ENCODE measurements at regions not wholly inside any gene's neighbourhood (a gene's known extent, or its start where the extent isn't known, plus 50 kb on each side); places are given as distances from the start of the nearest gene placed in this dataset.
"Not testable (repeated sequence)": the region's sequence is repeated elsewhere in the genome, so short reads cannot be mapped to it uniquely, and the experiment has no call there.

GRCh38 chr5:10892147-10892910 lies 131.3 kb upstream of the DAP start:
- no peaks in the 10 kb centered on the region for H3K4me1 ChIP-seq (ENCODE audit: insufficient read depth, insufficient read length)
- DNase-seq (ENCODE audit: low read depth, low spot score): no peak
- no peaks in the 10 kb centered on the region for H3K9me3 ChIP-seq (ENCODE audit: insufficient read depth, low read length)

GRCh38 chr5:10891193-10891592 lies 130.2 kb upstream of the DAP start:
- Histone ChIP-seq H3K9me3 (ENCODE audit: insufficient read depth, low read length) (no peaks in the 10 kb centered on the region), H3K9ac (ENCODE audit: insufficient read length, low read depth) (no peak overlapping the region), H3K4me3 (ENCODE audit: insufficient read length, low read depth) (no peak overlapping the region), H3K4me1 (ENCODE audit: insufficient read depth, insufficient read length) (no peaks in the 10 kb centered on the region), H3K36me3 (ENCODE audit: insufficient read depth, insufficient read length, low read length) (no peaks in the 10 kb centered on the region), H3K27me3 (ENCODE audit: insufficient read depth, insufficient read length) (no peaks in the 10 kb centered on the region)
- TF ChIP-seq SUZ12 (IDR thresholded peaks at IDR 0.05; ENCODE audit: extremely low read depth, insufficient read depth, insufficient read length) (no peak), ZNF274 (IDR thresholded peaks at IDR 0.05; ENCODE audit: low read depth, low read length) (no peak), YY1 (IDR thresholded peaks at IDR 0.05; ENCODE audit: insufficient read depth, insufficient read length) (no peak)
- no peak for DNase-seq (ENCODE audit: low read depth, low spot score)

More at GRCh38 chr5:10892147-10892910, 131.3 kb upstream of the DAP start:
- H3K9ac ChIP-seq (ENCODE audit: insufficient read length, low read depth): no peak overlapping the region
- H3K27me3 ChIP-seq (ENCODE audit: insufficient read depth, insufficient read length): no peaks in the 10 kb centered on the region
- no peak overlapping the region for H3K4me3 ChIP-seq (ENCODE audit: insufficient read length, low read depth)
- H3K36me3 ChIP-seq (ENCODE audit: insufficient read depth, insufficient read length, low read length): no peaks in the 10 kb centered on the region
- TF ChIP-seq SUZ12 (IDR thresholded peaks at IDR 0.05; ENCODE audit: extremely low read depth, insufficient read depth, insufficient read length): no peak
- no peak for TF ChIP-seq YY1 (IDR thresholded peaks at IDR 0.05; ENCODE audit: insufficient read depth, insufficient read length)
- TF ChIP-seq ZNF274 (IDR thresholded peaks at IDR 0.05; ENCODE audit: low read depth, low read length): no peak

GRCh38 chr5:10886497-10886896 lies 125.5 kb upstream of the DAP start:
- Histone ChIP-seq H3K9ac (ENCODE audit: insufficient read length, low read depth) (no peak overlapping the region), H3K9me3 (ENCODE audit: insufficient read depth, low read length) (no peaks in the 10 kb centered on the region), H3K4me1 (ENCODE audit: insufficient read depth, insufficient read length) (peaks cover 2% of the 10 kb centered on the region), H3K4me3 (ENCODE audit: insufficient read length, low read depth) (no peak overlapping the region), H3K27me3 (ENCODE audit: insufficient read depth, insufficient read length) (no peaks in the 10 kb centered on the region), H3K36me3 (ENCODE audit: insufficient read depth, insufficient read length, low read length) (no peaks in the 10 kb centered on the region)
- TF ChIP-seq YY1 (IDR thresholded peaks at IDR 0.05; ENCODE audit: insufficient read depth, insufficient read length): no peak
- no peak for DNase-seq (ENCODE audit: low read depth, low spot score)

GRCh38 chr5:10885026-10885425 lies 124.0 kb upstream of the DAP start:
- no peaks in the 10 kb centered on the region for H3K9me3 ChIP-seq (ENCODE audit: insufficient read depth, low read length)
- no peak for DNase-seq (ENCODE audit: low read depth, low spot score)
- H3K4me3 ChIP-seq (ENCODE audit: insufficient read length, low read depth): no peak overlapping the region

GRCh38 chr5:10883945-10884344 lies 122.9 kb upstream of the DAP start:
- H3K4me3 ChIP-seq (ENCODE audit: insufficient read length, low read depth); H3K36me3 ChIP-seq (ENCODE audit: insufficient read depth, insufficient read length, low read length); H3K27me3 ChIP-seq (ENCODE audit: insufficient read depth, insufficient read length); DNase-seq (ENCODE audit: low read depth, low spot score); H3K4me1 ChIP-seq (ENCODE audit: insufficient read depth, insufficient read length); H3K9me3 ChIP-seq (ENCODE audit: insufficient read depth, low read length); H3K9ac ChIP-seq (ENCODE audit: insufficient read length, low read depth): not testable (repeated sequence)

More at GRCh38 chr5:10885026-10885425, 124.0 kb upstream of the DAP start:
- H3K27me3 ChIP-seq (ENCODE audit: insufficient read depth, insufficient read length): no peaks in the 10 kb centered on the region
- H3K9ac ChIP-seq (ENCODE audit: insufficient read length, low read depth): no peak overlapping the region
- no peaks in the 10 kb centered on the region for H3K36me3 ChIP-seq (ENCODE audit: insufficient read depth, insufficient read length, low read length)
- peaks cover 2% of the 10 kb centered on the region for H3K4me1 ChIP-seq (ENCODE audit: insufficient read depth, insufficient read length)
- TF ChIP-seq SUZ12 (IDR thresholded peaks at IDR 0.05; ENCODE audit: extremely low read depth, insufficient read depth, insufficient read length) (no peak), YY1 (IDR thresholded peaks at IDR 0.05; ENCODE audit: insufficient read depth, insufficient read length) (no peak), ZNF274 (IDR thresholded peaks at IDR 0.05; ENCODE audit: low read depth, low read length) (no peak)

GRCh38 chr5:10880934-10881333 lies 119.9 kb upstream of the DAP start:
- H3K9me3 ChIP-seq (ENCODE audit: insufficient read depth, low read length): no peaks in the 10 kb centered on the region
- H3K9ac ChIP-seq (ENCODE audit: insufficient read length, low read depth): no peak overlapping the region
- TF ChIP-seq YY1 (IDR thresholded peaks at IDR 0.05; ENCODE audit: insufficient read depth, insufficient read length) (no peak), SUZ12 (IDR thresholded peaks at IDR 0.05; ENCODE audit: extremely low read depth, insufficient read depth, insufficient read length) (no peak), ZNF274 (IDR thresholded peaks at IDR 0.05; ENCODE audit: low read depth, low read length) (no peak)
- H3K36me3 ChIP-seq (ENCODE audit: insufficient read depth, insufficient read length, low read length): no peaks in the 10 kb centered on the region
- peaks cover 2% of the 10 kb centered on the region for H3K4me1 ChIP-seq (ENCODE audit: insufficient read depth, insufficient read length)
- no peak for DNase-seq (ENCODE audit: low read depth, low spot score)
- H3K4me3 ChIP-seq (ENCODE audit: insufficient read length, low read depth): no peak overlapping the region
- no peaks in the 10 kb centered on the region for H3K27me3 ChIP-seq (ENCODE audit: insufficient read depth, insufficient read length)

GRCh38 chr5:10876996-10877395 lies 116.0 kb upstream of the DAP start:
- H3K4me1 ChIP-seq (ENCODE audit: insufficient read depth, insufficient read length); H3K27me3 ChIP-seq (ENCODE audit: insufficient read depth, insufficient read length); H3K9me3 ChIP-seq (ENCODE audit: insufficient read depth, low read length); DNase-seq (ENCODE audit: low read depth, low spot score); H3K36me3 ChIP-seq (ENCODE audit: insufficient read depth, insufficient read length, low read length); H3K9ac ChIP-seq (ENCODE audit: insufficient read length, low read depth); H3K4me3 ChIP-seq (ENCODE audit: insufficient read length, low read depth): not testable (repeated sequence)

Measured in NT2/D1 (cell line).